OCI-LY7 (cell line): ENCODE measurements at regions not wholly inside any gene's neighbourhood (a gene's known extent, or its start where the extent isn't known, plus 50 kb on each side); places are given as distances from the start of the nearest gene placed in this dataset.

Experiments
- CTCF ChIP-seq: fragments of 200-600 bp; sonication (generic); conservative IDR thresholded peaks from 2 replicates; pipeline ENCODE4 v1.5.1; 2014; ENCODE audit warnings: mild to moderate bottlenecking, antibody characterized with exemption, low read length, moderate library complexity, mixed read lengths
- EZH2phosphoT487 ChIP-seq: fragments of 200-600 bp; sonication (generic); IDR thresholded peaks from 2 replicates; pipeline ENCODE4 v1.6.1; 2018; ENCODE audit warnings: low read depth, borderline replicate concordance, mild to moderate bottlenecking, mixed run types, antibody characterized with exemption, low read length, moderate library complexity, mixed read lengths

- TF ChIP-seq CTCF: no peak
- no peak for TF ChIP-seq EZH2phosphoT487
Observed at GRCh38 chr11:130710497-130711012, 205.7 kb downstream of the SNX19 start.
